VCaP (cell line): ENCODE measurements at regions not wholly inside any gene's neighbourhood (a gene's known extent, or its start where the extent isn't known, plus 50 kb on each side); places are given as distances from the start of the nearest gene placed in this dataset.
"Not testable (repeated sequence)": the region's sequence is repeated elsewhere in the genome, so short reads cannot be mapped to it uniquely, and the experiment has no call there.

ENCODE experiments used
- H3K27ac ChIP-seq: fragments of 450-650 bp; 2 replicates; pipeline ENCODE4 v1.5.1; 2017
- TF ChIP-seq, protein P1 (sequence below): fragments of 450-650 bp; conservative IDR thresholded peaks from 2 replicates; pipeline ENCODE4 v1.5.1; 2017; ENCODE audit warnings: mild to moderate bottlenecking, moderate library complexity

GRCh38 chr2:56034258-56034657, 110.7 kb upstream of the EFEMP1 start:
- TF ChIP-seq, protein P1, sequence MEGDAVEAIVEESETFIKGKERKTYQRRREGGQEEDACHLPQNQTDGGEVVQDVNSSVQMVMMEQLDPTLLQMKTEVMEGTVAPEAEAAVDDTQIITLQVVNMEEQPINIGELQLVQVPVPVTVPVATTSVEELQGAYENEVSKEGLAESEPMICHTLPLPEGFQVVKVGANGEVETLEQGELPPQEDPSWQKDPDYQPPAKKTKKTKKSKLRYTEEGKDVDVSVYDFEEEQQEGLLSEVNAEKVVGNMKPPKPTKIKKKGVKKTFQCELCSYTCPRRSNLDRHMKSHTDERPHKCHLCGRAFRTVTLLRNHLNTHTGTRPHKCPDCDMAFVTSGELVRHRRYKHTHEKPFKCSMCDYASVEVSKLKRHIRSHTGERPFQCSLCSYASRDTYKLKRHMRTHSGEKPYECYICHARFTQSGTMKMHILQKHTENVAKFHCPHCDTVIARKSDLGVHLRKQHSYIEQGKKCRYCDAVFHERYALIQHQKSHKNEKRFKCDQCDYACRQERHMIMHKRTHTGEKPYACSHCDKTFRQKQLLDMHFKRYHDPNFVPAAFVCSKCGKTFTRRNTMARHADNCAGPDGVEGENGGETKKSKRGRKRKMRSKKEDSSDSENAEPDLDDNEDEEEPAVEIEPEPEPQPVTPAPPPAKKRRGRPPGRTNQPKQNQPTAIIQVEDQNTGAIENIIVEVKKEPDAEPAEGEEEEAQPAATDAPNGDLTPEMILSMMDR: no peak
- no peak overlapping the region for H3K27ac ChIP-seq

- no peak overlapping the region for H3K27ac ChIP-seq
- TF ChIP-seq, protein P1: no peak
Observed at GRCh38 chr2:56040189-56040588, 116.6 kb upstream of the EFEMP1 start.

GRCh38 chr2:56040834-56041233, 117.3 kb upstream of the EFEMP1 start:
- H3K27ac ChIP-seq: no peak overlapping the region
- TF ChIP-seq, protein P1: no peak

DNA sequence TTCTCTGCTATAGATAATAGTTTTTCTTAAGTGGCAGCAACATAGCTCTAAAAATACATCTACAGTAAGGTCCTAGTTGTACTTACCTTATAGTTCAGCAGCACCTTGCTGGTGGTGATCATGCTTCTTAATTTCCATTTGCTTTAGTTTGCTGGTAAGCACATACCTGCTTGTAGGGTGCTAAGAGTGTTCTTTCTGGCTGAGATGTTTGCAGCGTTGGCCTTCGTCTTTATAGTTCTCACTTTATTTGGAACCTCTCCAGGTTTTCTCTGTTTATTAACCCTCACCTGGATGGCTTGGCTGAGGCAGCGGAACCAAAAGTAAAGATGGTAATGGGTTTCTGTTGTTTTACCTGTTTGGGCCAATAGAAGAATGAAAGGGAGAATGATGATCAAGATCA, 123.6 kb upstream of the EFEMP1 start:
- H3K27ac ChIP-seq: no peak overlapping the region
- TF ChIP-seq, protein P1: no peak

DNA sequence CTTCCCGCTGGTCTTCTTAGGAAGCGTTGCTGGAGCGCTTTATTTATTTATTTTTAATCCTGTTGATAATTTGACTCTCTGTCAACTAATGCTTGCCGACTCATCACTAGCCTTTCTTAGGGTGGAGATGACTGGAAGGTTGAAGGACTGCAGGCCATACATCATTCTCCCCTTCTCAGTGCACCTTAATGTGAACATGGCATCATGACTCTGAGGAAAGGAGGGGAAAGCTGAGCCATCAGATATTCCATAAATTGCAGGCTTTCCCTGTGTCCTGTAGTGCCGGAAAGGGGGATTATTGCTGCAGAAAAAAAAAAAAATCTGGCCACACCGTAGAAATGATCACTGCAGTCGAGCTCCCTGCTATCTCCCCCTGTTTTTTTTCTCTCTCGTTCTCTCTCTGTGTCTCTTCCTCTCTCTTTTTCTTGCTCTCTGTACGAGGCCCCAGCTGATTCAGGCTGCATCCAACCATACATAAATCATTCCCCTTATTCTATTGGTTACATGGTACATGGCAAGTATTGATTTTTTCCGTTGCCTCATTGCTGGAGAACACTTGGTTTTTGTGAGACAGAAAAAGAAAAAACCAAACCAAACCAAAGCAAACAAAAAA, 125.8 kb upstream of the EFEMP1 start:
- TF ChIP-seq, protein P1: no peak
- H3K27ac ChIP-seq: no peak overlapping the region

GRCh38 chr2:56053679-56054078, 130.1 kb upstream of the EFEMP1 start:
- TF ChIP-seq, protein P1: no peak
- no peak overlapping the region for H3K27ac ChIP-seq

DNA sequence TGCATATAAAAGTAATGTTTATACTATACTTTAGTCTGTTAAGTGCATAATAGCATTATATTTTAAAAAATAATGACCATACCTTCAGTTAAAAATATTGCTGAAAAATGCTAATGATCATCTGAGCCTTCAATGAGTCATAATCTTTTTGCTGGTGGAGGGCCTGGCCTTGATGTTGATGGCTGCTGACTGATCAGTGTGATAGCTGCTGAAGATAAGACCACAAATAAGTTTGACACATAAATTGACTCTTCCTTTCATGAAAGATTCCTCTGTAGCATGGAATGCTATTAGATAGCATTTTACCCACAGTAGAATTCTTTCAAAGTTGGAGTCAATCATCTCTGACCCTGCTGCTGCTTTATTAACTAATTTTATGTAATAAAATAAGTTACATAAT, 128.4 kb upstream of the CCDC85A start:
- no peak overlapping the region for H3K27ac ChIP-seq
- TF ChIP-seq, protein P1: no peak

DNA sequence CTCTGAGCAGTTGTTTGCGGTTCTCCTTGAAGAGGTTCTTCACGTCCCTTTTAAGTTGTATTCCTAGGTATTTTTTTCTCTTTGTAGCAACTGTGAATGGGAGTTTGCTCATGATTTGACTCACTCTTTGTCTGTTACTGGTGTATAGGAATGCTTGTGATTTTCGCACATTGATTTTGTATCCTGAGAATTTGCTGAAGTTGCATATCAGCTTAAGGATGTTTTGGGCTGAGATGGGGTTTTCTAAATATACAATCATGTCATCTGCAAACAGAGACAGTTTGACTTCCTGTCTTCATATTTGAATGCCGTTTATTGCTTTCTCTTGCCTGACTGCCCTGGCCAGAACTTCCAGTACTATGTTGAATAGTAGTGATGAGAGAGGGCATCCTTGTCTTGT, 122.5 kb upstream of the CCDC85A start:
- not testable (repeated sequence) for H3K27ac ChIP-seq
